ENCODE measurements at regions not wholly inside any gene's neighbourhood (a gene's known extent, or its start where the extent isn't known, plus 50 kb on each side); places are given as distances from the start of the nearest gene placed in this dataset.

DNA sequence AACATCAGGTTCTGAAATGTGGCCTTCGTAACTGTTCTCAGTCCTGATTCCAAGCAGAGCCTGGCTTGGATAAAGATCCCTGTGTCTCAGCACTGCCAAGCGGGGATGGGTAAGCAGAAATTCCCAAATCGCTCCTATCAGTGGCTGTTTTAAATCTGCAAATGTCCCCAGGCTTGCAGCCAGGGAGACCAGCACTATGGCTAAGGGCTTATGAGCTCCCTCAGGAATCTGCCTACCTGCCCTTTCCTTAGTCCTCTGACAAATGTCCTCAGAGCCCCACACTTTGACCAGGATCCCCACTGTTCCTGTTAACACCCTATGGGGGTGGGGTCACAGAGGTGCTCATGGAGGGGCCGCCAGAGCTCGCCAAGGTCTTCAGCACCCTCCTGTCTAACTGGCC lies 1062.8 kb downstream of the UQCRFS1 start:
- no peak for TF ChIP-seq ZNF384 (IDR thresholded peaks at IDR 0.05)
- no peak for TF ChIP-seq NFRKB (IDR thresholded peaks at IDR 0.05)
- no peak for TF ChIP-seq HDGF (IDR thresholded peaks at IDR 0.05; ENCODE audit: borderline replicate concordance)
- TF ChIP-seq CTBP1 (IDR thresholded peaks at IDR 0.05; ENCODE audit: borderline replicate concordance), result no peak
- TF ChIP-seq TARDBP (IDR thresholded peaks at IDR 0.05), result no peak
- TF ChIP-seq SUZ12 (IDR thresholded peaks at IDR 0.05), result no peak
- TF ChIP-seq SP1 (IDR thresholded peaks at IDR 0.05), result no peak
- TF ChIP-seq, protein P1, sequence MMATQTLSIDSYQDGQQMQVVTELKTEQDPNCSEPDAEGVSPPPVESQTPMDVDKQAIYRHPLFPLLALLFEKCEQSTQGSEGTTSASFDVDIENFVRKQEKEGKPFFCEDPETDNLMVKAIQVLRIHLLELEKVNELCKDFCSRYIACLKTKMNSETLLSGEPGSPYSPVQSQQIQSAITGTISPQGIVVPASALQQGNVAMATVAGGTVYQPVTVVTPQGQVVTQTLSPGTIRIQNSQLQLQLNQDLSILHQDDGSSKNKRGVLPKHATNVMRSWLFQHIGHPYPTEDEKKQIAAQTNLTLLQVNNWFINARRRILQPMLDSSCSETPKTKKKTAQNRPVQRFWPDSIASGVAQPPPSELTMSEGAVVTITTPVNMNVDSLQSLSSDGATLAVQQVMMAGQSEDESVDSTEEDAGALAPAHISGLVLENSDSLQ (IDR thresholded peaks at IDR 0.05), result no peak
- no peak for TF ChIP-seq FOXM1 (IDR thresholded peaks at IDR 0.05; ENCODE audit: borderline replicate concordance)
